Endodermal cell (in vitro differentiated cells): ENCODE measurements at regions not wholly inside any gene's neighbourhood (a gene's known extent, or its start where the extent isn't known, plus 50 kb on each side); places are given as distances from the start of the nearest gene placed in this dataset.

Source experiments
- DNase-seq: peaks from one replicate; pipeline ENCODE4 v3.0.0-alpha.2; 2017
- H3K27ac ChIP-seq: 2 replicates; pipeline ENCODE4 v1.5.1; 2013; ENCODE audit warnings: mild to moderate bottlenecking, low read depth, low read length, moderate library complexity
- H3K27me3 ChIP-seq: 2 replicates; pipeline ENCODE4 v1.6.1; 2013; ENCODE audit warnings: mild to moderate bottlenecking, low read length, moderate library complexity; ENCODE audit not compliant: insufficient read depth, control insufficient read depth, poor library complexity, severe bottlenecking
- H3K36me3 ChIP-seq: 2 replicates; pipeline ENCODE4 v1.7.0; 2013; ENCODE audit warnings: mild to moderate bottlenecking, low read length, moderate library complexity; ENCODE audit not compliant: control insufficient read depth, insufficient read depth
- H3K4me1 ChIP-seq: one replicate; pipeline ENCODE4 v1.7.0; 2013; ENCODE audit warnings: low read length; ENCODE audit not compliant: control insufficient read depth, insufficient read depth
- H3K4me3 ChIP-seq: 2 replicates; pipeline ENCODE4 v1.5.1; 2013; ENCODE audit warnings: mild to moderate bottlenecking, low read length, moderate library complexity
- H3K9ac ChIP-seq: 2 replicates; pipeline ENCODE4 v1.6.1; 2013; ENCODE audit warnings: mild to moderate bottlenecking, low read length, moderate library complexity; ENCODE audit not compliant: poor library complexity, severe bottlenecking; ENCODE audit errors: extremely low read depth
- H3K9me3 ChIP-seq: 2 replicates; pipeline ENCODE4 v1.6.1; 2013; ENCODE audit warnings: mild to moderate bottlenecking, low read length, moderate library complexity; ENCODE audit not compliant: control insufficient read depth
- H3K27ac Mint-ChIP-seq: 2 replicates; pipeline ENCODE4 v1.8.0; 2020; ENCODE audit warnings: mixed read lengths
- H3K27me3 Mint-ChIP-seq: 2 replicates; pipeline ENCODE4 v1.8.0; 2021; ENCODE audit warnings: mild to moderate bottlenecking, mixed read lengths; ENCODE audit not compliant: insufficient read depth
- H3K36me3 Mint-ChIP-seq: 2 replicates; pipeline ENCODE4 v1.8.0; 2020; ENCODE audit warnings: low read depth, mixed read lengths
- H3K4me1 Mint-ChIP-seq: 2 replicates; pipeline ENCODE4 v1.8.0; 2020; ENCODE audit warnings: mixed read lengths
- H3K4me3 Mint-ChIP-seq: 2 replicates; pipeline ENCODE4 v1.8.0; 2020; ENCODE audit warnings: mild to moderate bottlenecking, moderate library complexity, mixed read lengths
- H3K9me3 Mint-ChIP-seq: 2 replicates; pipeline ENCODE4 v1.8.0; 2020; ENCODE audit warnings: mild to moderate bottlenecking, mixed read lengths
- CTCF ChIP-seq: fragments of 200-600 bp; sonication (generic); conservative IDR thresholded peaks from 2 replicates; pipeline ENCODE4 v1.5.0; 2021; ENCODE audit warnings: antibody characterized with exemption, mild to moderate bottlenecking
- WGBS, 2 experiments: methylation state at CpG; one replicate each; pipeline versions ENCODE4 v1.1.5 to v1.1.7; 2013; ENCODE audit warnings: missing lambda C conversion rate in 2 of 2, mixed read lengths in 1 of 2; ENCODE audit not compliant: insufficient coverage in 1 of 2, insufficient read length in 1 of 2; 5-methylcytosine and 5-hydroxymethylcytosine counted together

- H3K27me3 Mint-ChIP-seq: peaks cover 81% of the 10 kb centered on the region
- no peaks in the 10 kb centered on the region for H3K36me3 Mint-ChIP-seq
- H3K27ac ChIP-seq: no peak overlapping the region
- H3K4me3 ChIP-seq: no peak overlapping the region
- WGBS, 2 experiments: 78 to 100% methylated on average over 2 to 3 of the region's 3 CpGs
- H3K4me3 Mint-ChIP-seq: no peak overlapping the region
- H3K4me1 ChIP-seq: no peaks in the 10 kb centered on the region
- H3K9me3 ChIP-seq: no peaks in the 10 kb centered on the region
- DNase-seq: no peak
- H3K27ac Mint-ChIP-seq: no peak overlapping the region
- no peaks in the 10 kb centered on the region for H3K9me3 Mint-ChIP-seq
- H3K36me3 ChIP-seq: no peaks in the 10 kb centered on the region
- no peak for TF ChIP-seq CTCF
- H3K9ac ChIP-seq: no peak overlapping the region
- H3K4me1 Mint-ChIP-seq: no peaks in the 10 kb centered on the region
- H3K27me3 ChIP-seq: peaks cover 25% of the 10 kb centered on the region
Observed at GRCh38 chr16:6852643-6853225, 479.9 kb upstream of the RBFOX1 start.

GRCh38 chr16:6846452-6846851 lies 486.2 kb upstream of the RBFOX1 start:
- WGBS, 2 experiments: 79 to 94% methylated on average over 6 to 8 of the region's 8 CpGs
- H3K4me3 Mint-ChIP-seq: no peak overlapping the region
- no peak overlapping the region for H3K27ac Mint-ChIP-seq
- Histone ChIP-seq H3K27me3 (peaks cover 10% of the 10 kb centered on the region), H3K4me1 (no peaks in the 10 kb centered on the region), H3K27ac (no peak overlapping the region), H3K36me3 (no peaks in the 10 kb centered on the region), H3K9me3 (no peaks in the 10 kb centered on the region), H3K9ac (no peak overlapping the region), H3K4me3 (no peak overlapping the region)
- H3K36me3 Mint-ChIP-seq: no peaks in the 10 kb centered on the region
- no peak for DNase-seq
- peaks cover 7% of the 10 kb centered on the region for H3K9me3 Mint-ChIP-seq
- no peak for TF ChIP-seq CTCF
- H3K27me3 Mint-ChIP-seq: peaks cover 38% of the 10 kb centered on the region
- H3K4me1 Mint-ChIP-seq: no peaks in the 10 kb centered on the region

- peaks cover 7% of the 10 kb centered on the region for H3K9me3 Mint-ChIP-seq
- DNase-seq: no peak
- no peak overlapping the region for H3K4me3 Mint-ChIP-seq
- no peaks in the 10 kb centered on the region for H3K4me1 Mint-ChIP-seq
- Histone ChIP-seq H3K36me3 (no peaks in the 10 kb centered on the region), H3K27me3 (peaks cover 8% of the 10 kb centered on the region), H3K4me1 (no peaks in the 10 kb centered on the region), H3K27ac (no peak overlapping the region), H3K9ac (no peak overlapping the region), H3K9me3 (no peaks in the 10 kb centered on the region), H3K4me3 (no peak overlapping the region)
- H3K36me3 Mint-ChIP-seq: no peaks in the 10 kb centered on the region
- 81 to 95% methylated on average over 3 to 6 of the region's 6 CpGs for WGBS, 2 experiments
- no peak overlapping the region for H3K27ac Mint-ChIP-seq
- no peak for TF ChIP-seq CTCF
- peaks cover 10% of the 10 kb centered on the region for H3K27me3 Mint-ChIP-seq
Observed at GRCh38 chr16:6841392-6841791, 491.3 kb upstream of the RBFOX1 start.
